CD4-positive, CD25-positive, alpha-beta regulatory T cell (primary cell): ENCODE measurements at regions not wholly inside any gene's neighbourhood (a gene's known extent, or its start where the extent isn't known, plus 50 kb on each side); places are given as distances from the start of the nearest gene placed in this dataset.

Experiments used
- ATAC-seq, 2 donors: fragments of 150-1000 bp; cut with Tn5 transposase; one replicate each; pipeline ENCODE4 v1.10.0; 2021; ENCODE audit warnings: low read depth in 2 of 2, moderate number of reproducible peaks in 2 of 2, moderate library complexity in 1 of 2
- DNase-seq, 3 donors: peaks; one replicate each; pipeline versions ENCODE4 v3.0.0 to v3.0.0-alpha.2; 2012 to 2022; ENCODE audit warnings: mixed read lengths in 1 of 3
- H3K27ac ChIP-seq: one replicate; pipeline ENCODE4 v1.7.0; 2013; ENCODE audit warnings: mild to moderate bottlenecking, low read length; ENCODE audit not compliant: insufficient read depth, poor library complexity, severe bottlenecking
- H3K27me3 ChIP-seq: one replicate; pipeline ENCODE4 v1.7.0; 2013; ENCODE audit warnings: low read length; ENCODE audit not compliant: control insufficient read depth, insufficient read depth
- H3K36me3 ChIP-seq: one replicate; pipeline ENCODE4 v1.7.0; 2013; ENCODE audit warnings: mild to moderate bottlenecking, low read length, moderate library complexity; ENCODE audit not compliant: control insufficient read depth, insufficient read depth
- H3K4me1 ChIP-seq: 2 replicates; pipeline ENCODE4 v1.7.0; 2013; ENCODE audit warnings: mild to moderate bottlenecking, low read length; ENCODE audit not compliant: insufficient read depth, control insufficient read depth, poor library complexity, severe bottlenecking
- H3K4me3 ChIP-seq: one replicate; pipeline ENCODE4 v1.7.0; 2013; ENCODE audit warnings: low read depth, mild to moderate bottlenecking, low read length, moderate library complexity
- H3K9me3 ChIP-seq, 2 experiments: 1 replicate in 1 of 2; 2 replicates in 1 of 2; pipeline ENCODE4 v1.7.0; 2013; ENCODE audit warnings: low read length in 2 of 2, mild to moderate bottlenecking in 1 of 2, moderate library complexity in 1 of 2; ENCODE audit not compliant: control insufficient read depth in 2 of 2
- H3K27ac Mint-ChIP-seq, 3 donors: one replicate each; pipeline ENCODE4 v1.8.0; 2020 to 2022; ENCODE audit warnings: mild to moderate bottlenecking in 3 of 3, mixed read lengths in 3 of 3, moderate library complexity in 2 of 3
- H3K27me3 Mint-ChIP-seq: one replicate; pipeline ENCODE4 v1.8.0; 2022; ENCODE audit warnings: mild to moderate bottlenecking, mixed read lengths
- H3K36me3 Mint-ChIP-seq: one replicate; pipeline ENCODE4 v1.8.0; 2020; ENCODE audit warnings: mixed read lengths
- H3K4me1 Mint-ChIP-seq, 4 donors: one replicate each; pipeline ENCODE4 v1.8.0; 2020 to 2022; ENCODE audit warnings: mixed read lengths in 4 of 4, mild to moderate bottlenecking in 1 of 4
- H3K4me3 Mint-ChIP-seq, 4 donors: one replicate each; pipeline ENCODE4 v1.8.0; 2020 to 2022; ENCODE audit warnings: mild to moderate bottlenecking in 4 of 4, mixed read lengths in 4 of 4, moderate library complexity in 3 of 4
- H3K9me3 Mint-ChIP-seq, 7 donors: one replicate each; pipeline ENCODE4 v1.8.0; 2020 to 2022; ENCODE audit warnings: mixed read lengths in 7 of 7, mild to moderate bottlenecking in 3 of 7, moderate library complexity in 2 of 7

DNA sequence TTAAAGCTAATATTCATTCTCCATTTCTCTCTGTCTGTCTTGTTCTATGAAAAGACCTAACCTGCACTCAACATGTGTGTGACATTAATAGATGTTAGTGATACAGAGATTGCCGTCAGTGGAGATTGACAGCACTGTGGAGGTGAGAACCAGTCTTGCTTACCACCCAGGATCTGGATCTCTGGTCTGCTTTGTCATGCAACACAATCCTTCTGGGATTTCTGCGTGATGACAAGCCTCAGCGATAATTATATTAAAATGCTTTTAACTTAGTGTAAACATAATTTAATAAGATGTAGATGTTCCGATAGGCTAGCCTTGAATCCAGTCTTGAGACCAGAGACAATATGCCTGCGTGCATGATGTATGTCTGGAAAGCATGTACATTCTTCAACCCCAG, 262.0 kb upstream of the ZNF717 start:
- no peak overlapping the region for H3K4me3 Mint-ChIP-seq
- H3K9me3 ChIP-seq: peaks cover 0 to 6% of the 10 kb centered on the region in 2 experiments

DNA sequence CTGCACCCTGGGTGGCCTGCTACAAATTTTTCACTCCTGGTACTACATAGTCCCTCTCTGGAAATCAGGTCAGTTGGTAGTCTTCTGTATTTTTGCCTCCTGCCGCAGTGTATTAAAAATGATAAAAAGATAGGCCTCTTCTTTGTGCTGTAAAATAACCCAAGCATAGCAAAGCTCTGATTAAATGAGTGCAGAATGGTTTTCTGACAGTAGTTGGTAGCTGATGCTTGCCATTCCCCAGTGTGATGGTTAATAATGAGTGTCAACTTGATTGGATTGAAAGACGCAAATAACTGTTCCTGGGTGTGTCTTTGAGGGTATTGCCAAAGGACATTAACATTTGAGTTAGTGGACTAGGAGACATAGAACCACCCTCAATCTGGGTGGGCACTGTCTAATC, 264.4 kb upstream of the ZNF717 start:
- Mint-ChIP-seq H3K36me3 (no peaks in the 10 kb centered on the region), H3K27ac (no peak overlapping the region), H3K4me3 (no peak overlapping the region), H3K4me1 (no peaks in the 10 kb centered on the region), H3K27me3 (no peaks in the 10 kb centered on the region), H3K9me3 (peaks cover 0 to 10% (median 3%) of the 10 kb centered on the region in 7 donors)
- no peak overlapping the region for H3K27ac ChIP-seq
- peaks cover 0 to 6% of the 10 kb centered on the region in 2 experiments for H3K9me3 ChIP-seq
- H3K4me1 ChIP-seq: no peaks in the 10 kb centered on the region
- no peak overlapping the region for H3K4me3 ChIP-seq
- H3K27me3 ChIP-seq: no peaks in the 10 kb centered on the region
- ATAC-seq (no peak), DNase-seq (no peak)
- no peaks in the 10 kb centered on the region for H3K36me3 ChIP-seq

More for the DNA sequence above, 262.0 kb upstream of the ZNF717 start:
- no peak for ATAC-seq
- Mint-ChIP-seq H3K9me3 (peaks cover 3 to 14% (median 4%) of the 10 kb centered on the region in 7 donors), H3K4me1 (no peaks in the 10 kb centered on the region), H3K36me3 (no peaks in the 10 kb centered on the region), H3K27ac (no peak overlapping the region), H3K27me3 (no peaks in the 10 kb centered on the region)
- no peak for DNase-seq
- no peaks in the 10 kb centered on the region for H3K4me1 ChIP-seq
- no peak overlapping the region for H3K27ac ChIP-seq
- H3K36me3 ChIP-seq: no peaks in the 10 kb centered on the region
- H3K27me3 ChIP-seq: no peaks in the 10 kb centered on the region
- H3K4me3 ChIP-seq: no peak overlapping the region

- ATAC-seq (no peak), DNase-seq (no peak)
- H3K4me3 ChIP-seq: no peak overlapping the region
- H3K36me3 Mint-ChIP-seq: no peaks in the 10 kb centered on the region
- no peaks in the 10 kb centered on the region for H3K27me3 Mint-ChIP-seq
- no peak overlapping the region for H3K27ac ChIP-seq
- H3K36me3 ChIP-seq: no peaks in the 10 kb centered on the region
- H3K4me3 Mint-ChIP-seq: no peak overlapping the region
- no peaks in the 10 kb centered on the region for H3K27me3 ChIP-seq
- H3K9me3 Mint-ChIP-seq: peaks cover 0 to 10% (median 3%) of the 10 kb centered on the region in 7 donors
- no peaks in the 10 kb centered on the region for H3K4me1 ChIP-seq
- no peak overlapping the region for H3K27ac Mint-ChIP-seq
- H3K4me1 Mint-ChIP-seq: no peaks in the 10 kb centered on the region
- peaks cover 0 to 6% of the 10 kb centered on the region in 2 experiments for H3K9me3 ChIP-seq
Measured at GRCh38 chr3:76051145-76051544, 265.8 kb upstream of the ZNF717 start.

- peaks cover 0 to 12% (median 5%) of the 10 kb centered on the region in 7 donors for H3K9me3 Mint-ChIP-seq
- no peak for ATAC-seq
- no peak overlapping the region for H3K4me3 ChIP-seq
- no peak for DNase-seq
- H3K9me3 ChIP-seq: peaks cover 0 to 6% of the 10 kb centered on the region in 2 experiments
- H3K36me3 Mint-ChIP-seq: no peaks in the 10 kb centered on the region
- no peak overlapping the region for H3K27ac Mint-ChIP-seq
- H3K4me1 Mint-ChIP-seq: no peaks in the 10 kb centered on the region
- no peak overlapping the region for H3K27ac ChIP-seq
- no peaks in the 10 kb centered on the region for H3K27me3 Mint-ChIP-seq
- H3K4me3 Mint-ChIP-seq: no peak overlapping the region
- no peaks in the 10 kb centered on the region for H3K27me3 ChIP-seq
- no peaks in the 10 kb centered on the region for H3K4me1 ChIP-seq
- H3K36me3 ChIP-seq: no peaks in the 10 kb centered on the region
Measured at GRCh38 chr3:76054404-76054803, 269.1 kb upstream of the ZNF717 start.

- Histone ChIP-seq H3K27me3 (no peaks in the 10 kb centered on the region), H3K27ac (no peak overlapping the region), H3K9me3 (peaks cover 4 to 9% of the 10 kb centered on the region in 2 experiments), H3K36me3 (no peaks in the 10 kb centered on the region), H3K4me3 (no peak overlapping the region), H3K4me1 (no peaks in the 10 kb centered on the region)
- H3K4me1 Mint-ChIP-seq: no peaks in the 10 kb centered on the region
- no peak for DNase-seq
- no peaks in the 10 kb centered on the region for H3K36me3 Mint-ChIP-seq
- no peak overlapping the region for H3K27ac Mint-ChIP-seq
- no peak for ATAC-seq
- H3K4me3 Mint-ChIP-seq: no peak overlapping the region
- H3K27me3 Mint-ChIP-seq: no peaks in the 10 kb centered on the region
- H3K9me3 Mint-ChIP-seq: peaks cover 0 to 8% (median 3%) of the 10 kb centered on the region in 7 donors
Measured at GRCh38 chr3:76061654-76062053, 276.3 kb upstream of the ZNF717 start.

DNA sequence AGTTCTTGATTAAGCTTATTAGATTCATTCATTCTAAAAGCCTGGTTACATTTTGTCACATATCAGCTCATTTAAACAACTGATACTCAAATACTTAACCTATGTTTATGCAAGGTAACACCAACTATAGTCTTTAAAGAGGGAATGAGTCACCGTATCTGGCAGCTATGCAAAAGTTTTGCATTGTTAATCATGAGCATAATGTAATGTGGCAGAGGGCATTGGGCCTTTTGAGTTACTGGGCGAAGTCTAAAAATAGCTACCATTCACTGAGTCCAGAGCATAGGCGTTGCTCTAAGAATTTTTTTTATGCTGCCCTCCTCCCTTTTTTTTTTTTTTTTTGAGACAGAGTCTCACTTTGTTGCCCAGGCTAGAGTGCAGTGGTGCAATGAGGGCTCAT, 277.7 kb upstream of the ZNF717 start:
- H3K4me1 Mint-ChIP-seq: no peaks in the 10 kb centered on the region
- H3K36me3 Mint-ChIP-seq: no peaks in the 10 kb centered on the region
- H3K27ac Mint-ChIP-seq: no peak overlapping the region
- H3K27ac ChIP-seq: no peak overlapping the region
- H3K27me3 ChIP-seq: no peaks in the 10 kb centered on the region
- no peak overlapping the region for H3K4me3 Mint-ChIP-seq
- no peaks in the 10 kb centered on the region for H3K4me1 ChIP-seq
- H3K4me3 ChIP-seq: no peak overlapping the region
- H3K27me3 Mint-ChIP-seq: no peaks in the 10 kb centered on the region
- DNase-seq (no peak), ATAC-seq (no peak)
- H3K36me3 ChIP-seq: no peaks in the 10 kb centered on the region
- H3K9me3 ChIP-seq: peaks cover 4 to 9% of the 10 kb centered on the region in 2 experiments
- peaks cover 0 to 9% (median 1%) of the 10 kb centered on the region in 7 donors for H3K9me3 Mint-ChIP-seq

GRCh38 chr3:76063811-76064210, 278.5 kb upstream of the ZNF717 start:
- ATAC-seq (no peak), DNase-seq (no peak)
- H3K4me1 ChIP-seq: no peaks in the 10 kb centered on the region
- H3K9me3 ChIP-seq: peaks cover 4 to 12% of the 10 kb centered on the region in 2 experiments
- no peak overlapping the region for H3K27ac ChIP-seq
- H3K9me3 Mint-ChIP-seq: peaks cover 0 to 13% (median 3%) of the 10 kb centered on the region in 7 donors
- no peaks in the 10 kb centered on the region for H3K36me3 ChIP-seq
- no peaks in the 10 kb centered on the region for H3K4me1 Mint-ChIP-seq
- no peak overlapping the region for H3K4me3 ChIP-seq
- no peaks in the 10 kb centered on the region for H3K27me3 ChIP-seq
- H3K27ac Mint-ChIP-seq: no peak overlapping the region
- H3K36me3 Mint-ChIP-seq: no peaks in the 10 kb centered on the region
- H3K4me3 Mint-ChIP-seq: no peak overlapping the region
- no peaks in the 10 kb centered on the region for H3K27me3 Mint-ChIP-seq

DNA sequence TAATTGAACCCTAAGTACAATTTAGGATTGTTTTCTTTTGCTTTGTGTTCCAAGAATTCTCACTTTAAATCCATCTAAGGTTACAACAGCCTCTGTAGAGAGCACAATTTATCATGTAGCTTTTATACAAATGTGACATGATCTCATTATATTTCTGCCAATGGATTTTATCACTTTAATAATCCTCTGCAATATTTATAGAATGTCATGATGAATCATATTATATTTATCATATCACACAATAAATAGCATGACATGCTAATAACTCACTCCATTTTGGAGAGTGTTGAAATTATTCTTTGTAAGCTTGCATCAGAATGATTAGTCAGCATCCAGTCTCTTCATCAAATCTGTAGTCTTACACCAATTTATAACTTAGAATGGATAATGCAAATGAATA, 280.6 kb upstream of the ZNF717 start:
- Mint-ChIP-seq H3K4me1 (no peaks in the 10 kb centered on the region), H3K4me3 (no peak overlapping the region), H3K27ac (no peak overlapping the region), H3K36me3 (no peaks in the 10 kb centered on the region), H3K9me3 (peaks cover 0 to 23% (median 3%) of the 10 kb centered on the region in 7 donors), H3K27me3 (no peaks in the 10 kb centered on the region)
- Histone ChIP-seq H3K4me1 (no peaks in the 10 kb centered on the region), H3K36me3 (no peaks in the 10 kb centered on the region), H3K27me3 (no peaks in the 10 kb centered on the region), H3K27ac (no peak overlapping the region), H3K9me3 (peaks cover 4 to 13% of the 10 kb centered on the region in 2 experiments), H3K4me3 (no peak overlapping the region)
- DNase-seq: no peak
- no peak for ATAC-seq
